Heart right ventricle (tissue), 16 donors: ENCODE measurements at regions not wholly inside any gene's neighbourhood (a gene's known extent, or its start where the extent isn't known, plus 50 kb on each side); places are given as distances from the start of the nearest gene placed in this dataset.

Source experiments
- ATAC-seq, 8 donors: fragments of 200-7000 bp; cut with Tn5 transposase; one replicate each; pipeline ENCODE4 v1.9.1; 2020; ENCODE audit warnings: mild to moderate bottlenecking in 8 of 8, moderate library complexity in 8 of 8, moderate number of reproducible peaks in 1 of 8
- DNase-seq, 2 donors: peaks; one replicate each; pipeline ENCODE4 v3.0.0-alpha.2; 2020
- H3K27ac ChIP-seq, 10 donors: fragments of 200-600 bp; sonication (generic) in 2 of 10; one replicate each; pipeline versions ENCODE4 v1.5.0 to v1.8.0; 2020 to 2022; ENCODE audit warnings: mild to moderate bottlenecking in 3 of 10
- H3K27me3 ChIP-seq, 7 donors: fragments of 200-600 bp; one replicate each; pipeline ENCODE4 v1.8.0; 2021 to 2022; ENCODE audit warnings: mild to moderate bottlenecking in 2 of 7
- H3K36me3 ChIP-seq, 9 donors: fragments of 200-600 bp; sonication (generic) in 1 of 9; one replicate each; pipeline versions ENCODE4 v1.5.0 to v1.8.0; 2020 to 2022; ENCODE audit warnings: mild to moderate bottlenecking in 2 of 9
- H3K4me1 ChIP-seq, 9 donors: fragments of 200-600 bp; sonication (generic) in 1 of 9; one replicate each; pipeline versions ENCODE4 v1.5.0 to v1.8.0; 2020 to 2022; ENCODE audit warnings: mild to moderate bottlenecking in 4 of 9
- H3K4me3 ChIP-seq, 10 donors: fragments of 200-600 bp; sonication (generic) in 2 of 10; one replicate each; pipeline versions ENCODE4 v1.5.0 to v1.8.0; 2020 to 2022; ENCODE audit warnings: mild to moderate bottlenecking in 7 of 10, moderate library complexity in 2 of 10
- H3K9me3 ChIP-seq, 11 donors: fragments of 200-600 bp in 10 of 11; sonication (generic) in 2 of 11; one replicate each; pipeline versions ENCODE4 v1.5.0 to v1.8.0; 2013 to 2022; ENCODE audit warnings: mild to moderate bottlenecking in 2 of 11, control low read depth in 1 of 11, moderate library complexity in 1 of 11
- WGBS, 2 donors: extraction: QIAGEN DNeasy Blood & Tissue Kit; methylation state at CpG; one replicate each; pipeline ENCODE4 v1.1.7; 2013; ENCODE audit warnings: inconsistent platforms in 1 of 2; 5-methylcytosine and 5-hydroxymethylcytosine counted together
- intact Hi-C, 10 donors: fragments of 100-400 bp; cut with DNase I; formaldehyde crosslinking; loops; one replicate each; pipeline versions ENCODE4 v1.11.1 to v1.14.2; 2022
- TF ChIP-seq, protein P1 (sequence below), 9 donors: fragments of 200-600 bp; sonication (generic) in 2 of 9; IDR thresholded peaks; one replicate each; pipeline versions ENCODE4 v1.5.0 to v1.8.0; 2021 to 2022; ENCODE audit warnings: antibody characterized with exemption in 9 of 9, mild to moderate bottlenecking in 5 of 9, moderate library complexity in 1 of 9
- donor health status: Arrhythmogenic right ventricular cardiomyopathy.
- donor health status: ischemic (EF 13 %, LVEDD 7.1; RV severe dilation, severe dysfunction).
- donor health status: healthy with polysubstance abuse.
- donor health status: DM: no; HTN: yes; CAD: no.
- donor health status: DM: no; HTN: no; CAD: no.
- donor health status: ischemic (EF 25% LVEDD 6.9; RV normal size, moderate dysfunction).
- donor health status: ischemic (EF 25% LVEDD 5.7; RV mildly dilated, moderate dysfunction).
- donor health status: healthy.
- donor health status: DM: yes; HTN: yes; CAD: no.
- donor health status: Ischemic cardiomyopathy.
- donor health status: ischemic (EF 35%, LVEDD 5.7; RV mildly dilated, moderate dysfunction).
- donor health status: nonischemic (EF 11% LVEDD 7.7; RV severe dilation, severe dysfunction).
- donor health status: DM: yes; HTN: yes; CAD: no.
- donor health status: PGD.
- donor health status: ischemic (EF 29% LVEDD 5.4; RV normal size, mild dysfunction).
- donor health status: nonischemic (EF 23%, LVEDD 6.1; RV moderate dilation, normal function).

DNA sequence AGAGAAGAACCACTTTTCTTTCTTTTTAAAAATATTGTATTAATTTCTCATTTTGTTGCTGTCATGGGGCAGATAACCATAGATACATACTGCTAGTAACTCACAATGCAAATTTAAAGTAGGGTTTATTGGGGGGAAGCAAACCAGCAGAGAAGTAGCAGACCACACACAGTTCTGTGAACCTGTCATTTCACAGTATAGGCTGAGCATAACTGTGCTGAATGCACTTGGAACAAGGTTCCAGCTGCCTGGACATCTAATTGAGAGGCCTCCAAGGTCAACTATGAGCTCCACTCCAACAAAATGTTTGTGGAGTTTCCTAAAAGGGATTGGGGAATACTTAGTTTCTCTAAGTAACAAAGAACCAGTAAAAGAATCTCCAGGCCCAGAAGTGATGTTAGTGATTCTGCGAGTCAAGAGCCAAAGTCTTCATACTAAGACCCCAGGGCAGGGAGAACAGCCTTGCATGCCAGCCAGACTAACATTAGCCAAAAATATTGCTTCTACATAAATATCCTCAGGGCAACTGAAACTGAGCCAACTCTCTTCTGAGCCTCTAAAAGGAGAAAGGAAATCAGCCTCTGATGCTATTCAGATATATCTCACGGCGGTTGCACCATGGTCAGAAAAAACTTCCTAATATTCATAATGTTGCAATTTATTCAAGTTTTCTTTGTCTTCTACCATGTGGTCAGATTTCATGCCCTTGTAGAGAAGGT, 856.4 kb upstream of the ALCAM start:
- 69 to 73% methylated on average over 3 of the region's 3 CpGs for WGBS, 2 donors
- H3K9me3 ChIP-seq: peaks cover 0 to 5% (median 0%) of the 10 kb centered on the region in 11 donors
- H3K4me3 ChIP-seq: no peak overlapping the region
- ATAC-seq (no peak), DNase-seq (no peak)
- H3K27me3 ChIP-seq: no peaks in the 10 kb centered on the region
- no peaks in the 10 kb centered on the region for H3K36me3 ChIP-seq
- no peaks in the 10 kb centered on the region for H3K4me1 ChIP-seq
- TF ChIP-seq, protein P1, sequence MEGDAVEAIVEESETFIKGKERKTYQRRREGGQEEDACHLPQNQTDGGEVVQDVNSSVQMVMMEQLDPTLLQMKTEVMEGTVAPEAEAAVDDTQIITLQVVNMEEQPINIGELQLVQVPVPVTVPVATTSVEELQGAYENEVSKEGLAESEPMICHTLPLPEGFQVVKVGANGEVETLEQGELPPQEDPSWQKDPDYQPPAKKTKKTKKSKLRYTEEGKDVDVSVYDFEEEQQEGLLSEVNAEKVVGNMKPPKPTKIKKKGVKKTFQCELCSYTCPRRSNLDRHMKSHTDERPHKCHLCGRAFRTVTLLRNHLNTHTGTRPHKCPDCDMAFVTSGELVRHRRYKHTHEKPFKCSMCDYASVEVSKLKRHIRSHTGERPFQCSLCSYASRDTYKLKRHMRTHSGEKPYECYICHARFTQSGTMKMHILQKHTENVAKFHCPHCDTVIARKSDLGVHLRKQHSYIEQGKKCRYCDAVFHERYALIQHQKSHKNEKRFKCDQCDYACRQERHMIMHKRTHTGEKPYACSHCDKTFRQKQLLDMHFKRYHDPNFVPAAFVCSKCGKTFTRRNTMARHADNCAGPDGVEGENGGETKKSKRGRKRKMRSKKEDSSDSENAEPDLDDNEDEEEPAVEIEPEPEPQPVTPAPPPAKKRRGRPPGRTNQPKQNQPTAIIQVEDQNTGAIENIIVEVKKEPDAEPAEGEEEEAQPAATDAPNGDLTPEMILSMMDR (IDR thresholded peaks at IDR 0.05): no peak
- intact Hi-C loops: no loop called here
- no peak overlapping the region for H3K27ac ChIP-seq

DNA sequence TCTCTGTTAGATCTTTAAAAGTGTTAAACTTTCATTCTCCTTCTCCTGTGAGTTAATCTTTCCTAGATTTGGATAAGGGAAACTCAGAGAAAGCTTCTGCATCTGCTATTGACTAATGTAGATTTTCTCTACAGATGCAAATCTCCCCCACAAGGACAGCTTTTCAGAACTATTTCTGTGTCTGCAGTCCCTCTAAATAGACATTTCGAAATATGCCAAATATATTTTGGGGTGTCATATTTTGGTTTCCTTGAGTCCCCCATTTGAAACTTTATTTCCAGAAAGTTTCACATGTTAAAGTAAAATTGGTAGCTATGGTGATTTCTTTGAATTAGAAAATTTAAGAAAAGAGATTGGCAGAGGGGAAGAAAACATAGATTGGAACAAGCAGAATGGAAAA, 852.3 kb upstream of the ALCAM start:
- Histone ChIP-seq H3K27me3 (no peaks in the 10 kb centered on the region), H3K27ac (no peak overlapping the region), H3K36me3 (no peaks in the 10 kb centered on the region), H3K4me3 (no peak overlapping the region), H3K4me1 (no peaks in the 10 kb centered on the region), H3K9me3 (no peaks in the 10 kb centered on the region)
- ATAC-seq (no peak), DNase-seq (no peak)
- WGBS, 2 donors: 78 to 81% methylated on average over 1 of the region's 1 CpG
- intact Hi-C loops: no loop called here
- TF ChIP-seq, protein P1 (IDR thresholded peaks at IDR 0.05): no peak

DNA sequence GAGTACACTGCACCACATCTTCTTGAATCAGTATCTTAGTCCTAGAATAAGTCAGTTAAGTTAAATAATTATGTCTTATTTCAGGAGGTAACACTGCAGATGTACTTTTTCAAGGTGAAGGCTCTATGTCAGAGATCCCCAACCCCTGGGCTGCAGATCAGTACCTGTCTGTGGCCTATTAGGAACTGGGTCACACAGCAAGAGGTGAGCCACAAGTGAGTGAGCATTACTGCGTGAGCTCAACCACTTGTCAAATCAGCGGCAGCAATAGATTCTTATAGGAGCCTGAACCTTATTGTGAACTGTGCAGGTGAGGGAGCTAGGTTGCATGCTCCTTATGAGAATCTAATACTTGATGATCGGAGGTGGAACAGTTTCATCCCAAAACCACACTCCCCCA, 851.9 kb upstream of the ALCAM start:
- Histone ChIP-seq H3K27ac (no peak overlapping the region), H3K4me1 (no peaks in the 10 kb centered on the region), H3K9me3 (no peaks in the 10 kb centered on the region), H3K27me3 (no peaks in the 10 kb centered on the region), H3K36me3 (no peaks in the 10 kb centered on the region), H3K4me3 (no peak overlapping the region)
- TF ChIP-seq, protein P1 (IDR thresholded peaks at IDR 0.05): no peak
- intact Hi-C loops: no loop called here
- 89 to 99% methylated on average over 3 of the region's 3 CpGs for WGBS, 2 donors
- no peak for ATAC-seq
- DNase-seq: no peak

DNA sequence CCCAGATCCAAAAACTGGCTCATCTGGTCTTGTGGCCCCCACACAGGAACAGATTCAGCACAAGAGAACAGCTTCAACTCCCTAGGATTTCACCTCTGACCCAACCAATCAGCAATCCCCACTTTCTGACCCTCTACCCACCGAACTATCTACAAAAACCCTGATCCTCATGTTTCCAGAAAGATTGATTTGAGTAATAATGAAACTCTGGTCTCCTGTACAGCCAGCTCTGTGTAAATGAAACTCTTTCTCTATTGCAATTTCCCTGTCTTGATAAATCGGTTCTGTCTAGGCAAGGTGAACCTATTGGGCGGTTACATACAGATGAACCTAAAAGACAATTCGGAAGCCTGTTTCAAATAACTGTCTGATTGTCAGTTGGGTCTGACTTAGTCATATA, 847.6 kb upstream of the ALCAM start:
- H3K4me1 ChIP-seq: no peaks in the 10 kb centered on the region
- ATAC-seq (no peak), DNase-seq (no peak)
- intact Hi-C loops: no loop called here
- TF ChIP-seq, protein P1 (IDR thresholded peaks at IDR 0.05): no peak
- H3K9me3 ChIP-seq: no peaks in the 10 kb centered on the region
- H3K27me3 ChIP-seq: no peaks in the 10 kb centered on the region
- H3K27ac ChIP-seq: no peak overlapping the region
- no peak overlapping the region for H3K4me3 ChIP-seq
- WGBS, 2 donors: 53 to 58% methylated on average over 4 of the region's 4 CpGs
- no peaks in the 10 kb centered on the region for H3K36me3 ChIP-seq
